Stomach (tissue), 4 donors: ENCODE measurements at regions not wholly inside any gene's neighbourhood (a gene's known extent, or its start where the extent isn't known, plus 50 kb on each side); places are given as distances from the start of the nearest gene placed in this dataset.

ENCODE experiments used
- POLR2AphosphoS5 ChIP-seq, 3 donors: sonication (generic); formaldehyde crosslinking; IDR thresholded peaks; one replicate each; pipeline ENCODE4 v1.6.1; 2016; ENCODE audit warnings: antibody characterized with exemption in 3 of 3
- TF ChIP-seq, protein P1 (sequence below), 7 experiments: fragments of 450-650 bp in 4 of 7; fragments of 200-600 bp in 3 of 7; sonication (generic) in 3 of 7; IDR thresholded peaks; one replicate each; pipeline ENCODE4 v1.5.1; 2016 to 2019; ENCODE audit warnings: antibody characterized with exemption in 7 of 7, control low read depth in 2 of 7, mild to moderate bottlenecking in 1 of 7

DNA sequence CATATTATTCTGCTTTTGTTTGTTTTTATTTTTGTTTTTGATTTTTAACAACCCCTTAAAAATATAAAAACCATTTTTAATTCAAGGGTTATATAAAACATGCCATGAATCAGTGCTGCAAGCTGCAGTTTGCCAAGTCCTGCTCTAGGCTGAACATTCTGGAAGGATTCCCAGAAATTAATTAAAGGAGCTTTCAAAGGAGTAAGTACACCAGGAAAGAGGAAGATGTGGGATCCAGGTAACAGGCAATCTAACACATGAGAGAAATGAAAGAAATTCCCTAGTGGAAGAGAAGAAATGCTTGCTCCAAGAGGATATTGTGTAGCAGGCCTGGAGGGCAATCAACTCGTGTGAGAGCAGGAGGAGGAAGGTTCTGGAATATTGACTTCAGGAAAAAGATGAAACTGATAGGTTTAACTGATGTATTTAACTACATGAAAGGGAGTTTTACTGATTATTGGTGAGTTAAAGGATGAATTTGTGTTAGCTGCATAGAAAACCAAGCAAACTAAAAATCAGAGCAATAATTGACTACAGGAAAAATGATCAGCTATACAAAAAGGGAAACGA lies 146.0 kb upstream of the PHACTR1 start:
- TF ChIP-seq, protein P1, sequence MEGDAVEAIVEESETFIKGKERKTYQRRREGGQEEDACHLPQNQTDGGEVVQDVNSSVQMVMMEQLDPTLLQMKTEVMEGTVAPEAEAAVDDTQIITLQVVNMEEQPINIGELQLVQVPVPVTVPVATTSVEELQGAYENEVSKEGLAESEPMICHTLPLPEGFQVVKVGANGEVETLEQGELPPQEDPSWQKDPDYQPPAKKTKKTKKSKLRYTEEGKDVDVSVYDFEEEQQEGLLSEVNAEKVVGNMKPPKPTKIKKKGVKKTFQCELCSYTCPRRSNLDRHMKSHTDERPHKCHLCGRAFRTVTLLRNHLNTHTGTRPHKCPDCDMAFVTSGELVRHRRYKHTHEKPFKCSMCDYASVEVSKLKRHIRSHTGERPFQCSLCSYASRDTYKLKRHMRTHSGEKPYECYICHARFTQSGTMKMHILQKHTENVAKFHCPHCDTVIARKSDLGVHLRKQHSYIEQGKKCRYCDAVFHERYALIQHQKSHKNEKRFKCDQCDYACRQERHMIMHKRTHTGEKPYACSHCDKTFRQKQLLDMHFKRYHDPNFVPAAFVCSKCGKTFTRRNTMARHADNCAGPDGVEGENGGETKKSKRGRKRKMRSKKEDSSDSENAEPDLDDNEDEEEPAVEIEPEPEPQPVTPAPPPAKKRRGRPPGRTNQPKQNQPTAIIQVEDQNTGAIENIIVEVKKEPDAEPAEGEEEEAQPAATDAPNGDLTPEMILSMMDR (IDR thresholded peaks at IDR 0.05), result no peak
- no peak for TF ChIP-seq POLR2AphosphoS5 (IDR thresholded peaks at IDR 0.05)
